Testis (tissue), 2 donors: ENCODE measurements at regions not wholly inside any gene's neighbourhood (a gene's known extent, or its start where the extent isn't known, plus 50 kb on each side); places are given as distances from the start of the nearest gene placed in this dataset.

Experiments
- CTCF ChIP-seq, 3 experiments: fragments of 450-650 bp in 2 of 3; fragments of 200-600 bp in 1 of 3; sonication (generic) in 1 of 3; IDR thresholded peaks; one replicate each; pipeline ENCODE4 v1.5.1; 2016 to 2019; ENCODE audit warnings: antibody characterized with exemption in 3 of 3, mild to moderate bottlenecking in 2 of 3, moderate library complexity in 1 of 3
- POLR2A ChIP-seq: fragments of 450-650 bp; IDR thresholded peaks from one replicate; pipeline ENCODE4 v1.6.1; 2017; ENCODE audit warnings: antibody characterized with exemption, mild to moderate bottlenecking, moderate library complexity

GRCh38 chr14:99075061-99075460 is 196.9 kb downstream of the BCL11B start:
- TF ChIP-seq CTCF (IDR thresholded peaks at IDR 0.05), result no peak
- TF ChIP-seq POLR2A, result no peak
